Adrenal gland (tissue), 5 donors: ENCODE measurements at regions not wholly inside any gene's neighbourhood (a gene's known extent, or its start where the extent isn't known, plus 50 kb on each side); places are given as distances from the start of the nearest gene placed in this dataset.

Experiments used
- POLR2A ChIP-seq, 2 donors: fragments of 450-650 bp; IDR thresholded peaks; one replicate each; pipeline ENCODE4 v1.6.1; 2017; ENCODE audit warnings: antibody characterized with exemption in 2 of 2, mild to moderate bottlenecking in 2 of 2, moderate library complexity in 1 of 2
- TF ChIP-seq, protein P1 (sequence below), 6 experiments: fragments of 450-650 bp in 4 of 6; fragments of 200-600 bp in 2 of 6; sonication (generic) in 1 of 6; IDR thresholded peaks; 1 replicate in 5 of 6; 2 replicates in 1 of 6; pipeline versions ENCODE4 v1.5.1 to v1.8.0; 2016 to 2021; ENCODE audit warnings: antibody characterized with exemption in 6 of 6, mild to moderate bottlenecking in 2 of 6, moderate library complexity in 1 of 6
- donor health status: DM: no; HTN: no; CAD: no.

DNA sequence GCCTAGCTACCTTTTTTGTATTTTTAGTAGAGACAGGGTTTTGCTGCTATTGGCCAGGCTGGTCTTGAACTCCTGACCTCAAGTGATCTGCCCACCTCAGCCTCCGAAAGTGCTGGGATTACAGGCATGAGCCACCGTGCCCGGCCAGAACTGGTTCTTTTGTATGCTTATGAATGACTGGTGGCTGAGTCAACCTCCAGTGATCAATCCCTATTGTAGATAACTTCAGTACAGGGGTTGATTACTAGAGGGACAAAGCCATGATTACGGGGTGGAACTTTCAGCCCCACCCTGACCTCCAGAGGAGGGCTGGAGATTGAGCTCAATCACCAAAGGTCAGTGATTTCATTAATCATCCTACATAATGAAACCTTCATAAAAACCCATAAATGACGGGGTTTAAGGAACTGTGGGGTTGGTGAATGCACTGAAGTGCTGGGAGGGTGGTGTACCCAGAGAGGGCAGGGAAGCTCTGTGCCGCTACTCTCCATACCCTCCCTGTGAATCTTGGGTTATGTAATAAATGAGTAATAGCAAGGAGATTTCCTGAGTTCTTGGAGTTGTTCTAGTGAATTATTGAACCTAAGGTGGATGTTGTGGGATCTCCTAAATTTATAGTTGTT, 281.8 kb upstream of the CXCR4 start:
- no peak for TF ChIP-seq POLR2A (IDR thresholded peaks at IDR 0.05)
- TF ChIP-seq, protein P1, sequence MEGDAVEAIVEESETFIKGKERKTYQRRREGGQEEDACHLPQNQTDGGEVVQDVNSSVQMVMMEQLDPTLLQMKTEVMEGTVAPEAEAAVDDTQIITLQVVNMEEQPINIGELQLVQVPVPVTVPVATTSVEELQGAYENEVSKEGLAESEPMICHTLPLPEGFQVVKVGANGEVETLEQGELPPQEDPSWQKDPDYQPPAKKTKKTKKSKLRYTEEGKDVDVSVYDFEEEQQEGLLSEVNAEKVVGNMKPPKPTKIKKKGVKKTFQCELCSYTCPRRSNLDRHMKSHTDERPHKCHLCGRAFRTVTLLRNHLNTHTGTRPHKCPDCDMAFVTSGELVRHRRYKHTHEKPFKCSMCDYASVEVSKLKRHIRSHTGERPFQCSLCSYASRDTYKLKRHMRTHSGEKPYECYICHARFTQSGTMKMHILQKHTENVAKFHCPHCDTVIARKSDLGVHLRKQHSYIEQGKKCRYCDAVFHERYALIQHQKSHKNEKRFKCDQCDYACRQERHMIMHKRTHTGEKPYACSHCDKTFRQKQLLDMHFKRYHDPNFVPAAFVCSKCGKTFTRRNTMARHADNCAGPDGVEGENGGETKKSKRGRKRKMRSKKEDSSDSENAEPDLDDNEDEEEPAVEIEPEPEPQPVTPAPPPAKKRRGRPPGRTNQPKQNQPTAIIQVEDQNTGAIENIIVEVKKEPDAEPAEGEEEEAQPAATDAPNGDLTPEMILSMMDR (IDR thresholded peaks at IDR 0.05), result no peak
